Mesothelial cell of epicardium (in vitro differentiated cells): ENCODE measurements at regions not wholly inside any gene's neighbourhood (a gene's known extent, or its start where the extent isn't known, plus 50 kb on each side); places are given as distances from the start of the nearest gene placed in this dataset.
"Not testable (repeated sequence)": the region's sequence is repeated elsewhere in the genome, so short reads cannot be mapped to it uniquely, and the experiment has no call there.

ENCODE experiments used
- DNase-seq, 2 experiments: peaks; one replicate each; pipeline ENCODE4 v3.0.0; 2021; ENCODE audit warnings: low spot score in 2 of 2; ENCODE audit not compliant: unreplicated experiment in 2 of 2
- H3K27ac Mint-ChIP-seq: 2 replicates; pipeline ENCODE4 v1.8.0; 2021; ENCODE audit warnings: mixed read lengths
- H3K27me3 Mint-ChIP-seq: 2 replicates; pipeline ENCODE4 v1.8.0; 2021; ENCODE audit warnings: low read depth, mixed read lengths
- H3K36me3 Mint-ChIP-seq: 2 replicates; pipeline ENCODE4 v1.8.0; 2021; ENCODE audit warnings: mixed read lengths
- H3K4me1 Mint-ChIP-seq: 2 replicates; pipeline ENCODE4 v1.8.0; 2021; ENCODE audit warnings: mixed read lengths
- H3K4me3 Mint-ChIP-seq: 2 replicates; pipeline ENCODE4 v1.8.0; 2021; ENCODE audit warnings: mild to moderate bottlenecking, moderate library complexity, mixed read lengths
- H3K9me3 Mint-ChIP-seq: 2 replicates; pipeline ENCODE4 v1.8.0; 2021; ENCODE audit warnings: mixed read lengths
- TF ChIP-seq, protein P1 (sequence below): fragments of 200-600 bp; sonication (generic); IDR thresholded peaks from one replicate; pipeline ENCODE4 v1.5.0; 2021; ENCODE audit warnings: antibody characterized with exemption; ENCODE audit not compliant: unreplicated experiment

DNA sequence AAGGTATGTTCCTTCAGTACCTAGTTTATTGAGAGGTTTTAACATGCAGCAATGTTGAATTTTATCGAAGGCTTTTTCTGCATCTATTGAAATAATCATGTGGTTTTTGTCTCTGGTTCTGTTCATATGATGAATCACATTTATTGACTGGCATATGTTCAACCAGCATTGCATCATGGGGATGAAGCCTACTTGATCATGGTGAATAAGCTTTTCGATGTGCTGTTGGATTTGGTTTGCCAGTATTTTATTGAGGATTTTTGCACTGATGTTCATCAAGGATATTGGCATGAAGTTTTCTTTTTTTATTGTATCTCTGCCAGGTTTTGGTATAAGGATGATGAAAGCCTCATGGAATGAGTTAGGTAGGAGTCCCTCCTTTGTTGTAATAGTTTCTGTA lies 204.0 kb upstream of the GNAI1 start:
- TF ChIP-seq, protein P1, sequence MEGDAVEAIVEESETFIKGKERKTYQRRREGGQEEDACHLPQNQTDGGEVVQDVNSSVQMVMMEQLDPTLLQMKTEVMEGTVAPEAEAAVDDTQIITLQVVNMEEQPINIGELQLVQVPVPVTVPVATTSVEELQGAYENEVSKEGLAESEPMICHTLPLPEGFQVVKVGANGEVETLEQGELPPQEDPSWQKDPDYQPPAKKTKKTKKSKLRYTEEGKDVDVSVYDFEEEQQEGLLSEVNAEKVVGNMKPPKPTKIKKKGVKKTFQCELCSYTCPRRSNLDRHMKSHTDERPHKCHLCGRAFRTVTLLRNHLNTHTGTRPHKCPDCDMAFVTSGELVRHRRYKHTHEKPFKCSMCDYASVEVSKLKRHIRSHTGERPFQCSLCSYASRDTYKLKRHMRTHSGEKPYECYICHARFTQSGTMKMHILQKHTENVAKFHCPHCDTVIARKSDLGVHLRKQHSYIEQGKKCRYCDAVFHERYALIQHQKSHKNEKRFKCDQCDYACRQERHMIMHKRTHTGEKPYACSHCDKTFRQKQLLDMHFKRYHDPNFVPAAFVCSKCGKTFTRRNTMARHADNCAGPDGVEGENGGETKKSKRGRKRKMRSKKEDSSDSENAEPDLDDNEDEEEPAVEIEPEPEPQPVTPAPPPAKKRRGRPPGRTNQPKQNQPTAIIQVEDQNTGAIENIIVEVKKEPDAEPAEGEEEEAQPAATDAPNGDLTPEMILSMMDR, result no peak
- Mint-ChIP-seq H3K4me3 (no peak overlapping the region), H3K4me1 (no peaks in the 10 kb centered on the region), H3K9me3 (peaks cover 9% of the 10 kb centered on the region), H3K27ac (no peak overlapping the region), H3K27me3 (peaks cover 13% of the 10 kb centered on the region), H3K36me3 (no peaks in the 10 kb centered on the region)
- no peak for DNase-seq

DNA sequence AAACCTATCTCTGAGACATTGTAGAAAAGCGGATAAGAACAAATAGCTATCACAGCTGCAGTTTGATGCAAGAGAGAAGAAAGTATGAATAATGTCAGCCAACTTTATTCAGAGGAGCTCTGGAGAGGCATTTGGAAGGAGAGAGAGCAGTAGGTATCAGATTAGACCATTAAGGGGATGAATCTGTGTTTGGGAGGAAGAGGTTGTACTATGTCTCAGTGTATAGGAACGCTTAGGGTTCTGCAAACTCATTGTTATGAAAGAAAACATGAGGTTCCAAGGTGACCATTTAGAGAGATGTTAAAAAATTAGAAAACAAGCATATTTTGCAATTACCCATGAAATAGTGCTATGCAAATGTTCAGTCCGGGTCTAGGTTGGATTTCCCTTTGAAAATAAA lies 207.5 kb upstream of the GNAI1 start:
- Mint-ChIP-seq H3K4me1 (peaks cover 2% of the 10 kb centered on the region), H3K27me3 (peaks cover 11% of the 10 kb centered on the region), H3K4me3 (no peak overlapping the region), H3K9me3 (peaks cover 17% of the 10 kb centered on the region), H3K36me3 (no peaks in the 10 kb centered on the region), H3K27ac (no peak overlapping the region)
- no peak for DNase-seq
- TF ChIP-seq, protein P1, result no peak

DNA sequence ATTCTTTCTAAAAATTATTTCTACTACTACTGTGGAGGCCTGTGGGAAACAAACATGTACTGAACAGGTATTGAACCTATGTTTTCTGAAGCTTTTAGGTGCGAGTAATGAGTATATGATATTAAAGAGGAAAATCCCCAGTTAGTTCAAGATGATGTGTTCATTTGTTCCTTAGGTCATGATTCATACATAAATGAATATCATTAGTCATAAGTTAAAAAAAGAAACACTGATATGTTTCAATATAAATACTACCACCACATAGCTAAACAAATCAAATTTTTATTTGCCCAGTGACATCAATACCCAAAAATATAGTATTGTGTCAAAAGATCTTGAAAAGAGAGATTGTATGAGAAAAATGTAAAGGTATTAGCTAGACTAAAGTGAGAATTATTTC lies 210.7 kb upstream of the GNAI1 start:
- DNase-seq, result no peak
- TF ChIP-seq, protein P1, result no peak
- H3K4me1 Mint-ChIP-seq, result peaks cover 2% of the 10 kb centered on the region
- peaks cover 23% of the 10 kb centered on the region for H3K9me3 Mint-ChIP-seq
- H3K27ac Mint-ChIP-seq, result no peak overlapping the region
- H3K27me3 Mint-ChIP-seq, result no peaks in the 10 kb centered on the region
- H3K4me3 Mint-ChIP-seq, result no peak overlapping the region
- H3K36me3 Mint-ChIP-seq, result no peaks in the 10 kb centered on the region

DNA sequence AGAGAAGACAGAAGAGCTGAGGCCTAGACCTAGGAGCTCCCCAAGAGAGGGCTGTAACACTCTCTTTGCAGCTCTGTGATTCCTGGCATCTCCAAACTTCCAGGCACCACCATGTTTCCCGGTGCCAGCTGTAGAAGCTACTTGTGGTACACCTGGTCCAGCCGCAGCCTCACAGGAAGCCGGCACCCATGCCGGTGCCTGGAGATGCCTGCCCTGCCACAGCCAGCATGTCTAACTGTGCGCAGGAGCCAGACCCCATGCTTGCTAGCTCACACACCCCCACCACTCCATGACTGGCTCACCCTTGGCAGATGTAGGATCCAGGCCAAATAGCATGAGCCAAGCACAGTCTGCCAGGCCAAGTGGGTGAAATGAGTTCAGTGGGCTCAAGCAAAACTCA lies 211.7 kb upstream of the GNAI1 start:
- peaks cover 18% of the 10 kb centered on the region for H3K9me3 Mint-ChIP-seq
- H3K4me1 Mint-ChIP-seq, result peaks cover 2% of the 10 kb centered on the region

DNA sequence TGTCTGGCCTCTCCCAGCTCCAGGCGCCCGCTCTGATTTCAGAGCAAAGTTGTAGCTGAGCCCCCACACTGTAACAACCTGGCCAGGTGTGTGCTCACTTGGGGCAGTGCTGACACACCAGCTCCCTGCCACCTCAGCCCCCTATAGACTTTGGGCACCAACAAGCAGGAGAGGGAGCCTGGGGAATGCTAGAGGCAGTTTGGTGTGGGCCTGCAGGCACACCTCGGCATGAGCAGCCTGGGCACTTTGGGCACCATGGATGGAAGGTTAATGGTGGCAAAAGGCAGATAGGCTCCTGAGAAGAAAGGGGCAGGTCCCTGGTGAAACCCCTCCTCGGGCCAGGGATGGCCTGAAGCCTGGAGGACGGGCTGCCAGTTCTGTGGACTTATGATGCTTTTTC lies 212.7 kb upstream of the GNAI1 start:
- DNase-seq, result no peak
- H3K36me3 Mint-ChIP-seq, result no peaks in the 10 kb centered on the region
- TF ChIP-seq, protein P1, result no peak
- H3K27me3 Mint-ChIP-seq, result no peaks in the 10 kb centered on the region
- H3K4me3 Mint-ChIP-seq, result no peak overlapping the region
- H3K27ac Mint-ChIP-seq, result no peak overlapping the region
- H3K9me3 Mint-ChIP-seq, result peaks cover 18% of the 10 kb centered on the region
- peaks cover 2% of the 10 kb centered on the region for H3K4me1 Mint-ChIP-seq

More for the DNA sequence above, 211.7 kb upstream of the GNAI1 start:
- Mint-ChIP-seq H3K36me3 (no peaks in the 10 kb centered on the region), H3K4me3 (no peak overlapping the region), H3K27ac (no peak overlapping the region), H3K27me3 (no peaks in the 10 kb centered on the region)
- DNase-seq, result no peak
- TF ChIP-seq, protein P1, result no peak

DNA sequence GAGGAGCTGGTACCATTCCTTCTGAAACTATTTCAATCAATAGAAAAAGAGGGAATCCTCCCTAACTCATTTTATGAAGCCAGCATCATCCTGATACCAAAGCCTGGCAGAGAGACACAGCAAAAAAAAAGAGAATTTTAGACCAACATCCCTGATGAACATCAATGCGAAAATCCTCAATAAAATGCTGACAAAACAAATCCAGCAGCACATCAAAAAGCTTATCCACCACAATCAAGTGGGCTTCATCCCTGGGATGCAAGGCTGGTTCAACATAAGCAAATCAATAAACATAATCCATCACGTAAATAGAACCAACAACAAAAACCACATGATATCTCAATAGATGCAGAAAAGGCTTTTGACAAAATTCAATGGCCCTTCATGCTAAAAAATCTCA lies 216.0 kb upstream of the GNAI1 start:
- not testable (repeated sequence) for H3K27me3 Mint-ChIP-seq, H3K27ac Mint-ChIP-seq, H3K4me3 Mint-ChIP-seq, H3K36me3 Mint-ChIP-seq, H3K4me1 Mint-ChIP-seq, DNase-seq
- peaks cover 22% of the 10 kb centered on the region for H3K9me3 Mint-ChIP-seq

DNA sequence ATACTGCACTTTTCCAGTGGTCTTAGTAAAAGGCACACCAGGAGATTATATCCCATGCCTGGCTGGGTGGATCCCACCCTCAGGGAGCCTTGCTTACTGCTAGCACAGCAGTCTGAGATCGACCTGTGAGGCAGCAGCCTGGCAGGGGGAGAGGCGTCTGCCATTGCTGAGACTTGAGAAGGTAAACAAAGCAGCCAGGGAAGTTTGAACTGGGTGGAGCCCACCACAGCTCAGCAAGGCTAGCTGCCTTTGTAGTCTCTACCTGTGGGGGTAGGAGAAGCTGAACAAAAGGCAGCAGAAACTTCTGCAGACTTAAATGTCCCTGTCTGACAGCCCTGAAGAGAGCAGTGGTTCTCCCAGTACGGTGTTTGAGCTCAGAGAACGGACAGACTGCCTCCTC lies 219.3 kb upstream of the GNAI1 start:
- not testable (repeated sequence) for H3K27me3 Mint-ChIP-seq, DNase-seq, H3K9me3 Mint-ChIP-seq, H3K4me3 Mint-ChIP-seq, H3K36me3 Mint-ChIP-seq, H3K27ac Mint-ChIP-seq, H3K4me1 Mint-ChIP-seq
